ENCODE measurements at regions not wholly inside any gene's neighbourhood (a gene's known extent, or its start where the extent isn't known, plus 50 kb on each side); places are given as distances from the start of the nearest gene placed in this dataset.
"Not testable (repeated sequence)": the region's sequence is repeated elsewhere in the genome, so short reads cannot be mapped to it uniquely, and the experiment has no call there.

- no peak for DNase-seq (ENCODE audit: low read depth)
- in situ Hi-C loops (cut with HindIII; ENCODE audit: low pct_unique_long_range_greater_than_20kb, low sequenced_read_pairs), result no loop called here
Observed at GRCh38 chr4:133355633-133356032, 206.5 kb downstream of the PCDH10 start.

GRCh38 chr4:133347409-133347808 is 198.3 kb downstream of the PCDH10 start:
- in situ Hi-C loops (cut with HindIII; ENCODE audit: low pct_unique_long_range_greater_than_20kb, low sequenced_read_pairs), result no loop called here
- no peak for DNase-seq (ENCODE audit: low read depth)

GRCh38 chr4:133324491-133324890 is 175.4 kb downstream of the PCDH10 start:
- no peak for DNase-seq (ENCODE audit: low read depth)
- in situ Hi-C loops (cut with HindIII; ENCODE audit: low pct_unique_long_range_greater_than_20kb, low sequenced_read_pairs), result no loop called here

- in situ Hi-C loops (cut with HindIII; ENCODE audit: low pct_unique_long_range_greater_than_20kb, low sequenced_read_pairs), result no loop called here
- DNase-seq (ENCODE audit: low read depth), result no peak
Observed at GRCh38 chr4:133323670-133324069, 174.6 kb downstream of the PCDH10 start.

- peak; percentile 16 for DNase-seq (ENCODE audit: low read depth)
Observed at GRCh38 chr4:133320576-133321170, 171.6 kb downstream of the PCDH10 start.

GRCh38 chr4:133316909-133317308 is 167.8 kb downstream of the PCDH10 start:
- DNase-seq (ENCODE audit: low read depth), result peak; percentile 20
- in situ Hi-C loops (cut with HindIII; ENCODE audit: low pct_unique_long_range_greater_than_20kb, low sequenced_read_pairs), result no loop called here

More at GRCh38 chr4:133320576-133321170, 171.6 kb downstream of the PCDH10 start:
- in situ Hi-C loops (cut with HindIII; ENCODE audit: low pct_unique_long_range_greater_than_20kb, low sequenced_read_pairs), result no loop called here

GRCh38 chr4:133314991-133315390 is 165.9 kb downstream of the PCDH10 start:
- no peak for DNase-seq (ENCODE audit: low read depth)
- in situ Hi-C loops (cut with HindIII; ENCODE audit: low pct_unique_long_range_greater_than_20kb, low sequenced_read_pairs), result no loop called here

- DNase-seq (ENCODE audit: low read depth), result no peak
- in situ Hi-C loops (cut with HindIII; ENCODE audit: low pct_unique_long_range_greater_than_20kb, low sequenced_read_pairs), result no loop called here
Observed at GRCh38 chr4:133287396-133287795, 138.3 kb downstream of the PCDH10 start.

GRCh38 chr4:133278591-133278990 is 129.5 kb downstream of the PCDH10 start:
- DNase-seq (ENCODE audit: low read depth), result no peak
- in situ Hi-C loops (cut with HindIII; ENCODE audit: low pct_unique_long_range_greater_than_20kb, low sequenced_read_pairs), result no loop called here

GRCh38 chr4:133277940-133278339 is 128.8 kb downstream of the PCDH10 start:
- DNase-seq (ENCODE audit: low read depth); in situ Hi-C loops (cut with HindIII; ENCODE audit: low pct_unique_long_range_greater_than_20kb, low sequenced_read_pairs): not testable (repeated sequence)

- DNase-seq (ENCODE audit: low read depth), result no peak
- in situ Hi-C loops (cut with HindIII; ENCODE audit: low pct_unique_long_range_greater_than_20kb, low sequenced_read_pairs), result no loop called here
Observed at GRCh38 chr4:133275246-133275645, 126.2 kb downstream of the PCDH10 start.

GRCh38 chr4:133273401-133273800 is 124.3 kb downstream of the PCDH10 start:
- in situ Hi-C loops (cut with HindIII; ENCODE audit: low pct_unique_long_range_greater_than_20kb, low sequenced_read_pairs), result no loop called here
- no peak for DNase-seq (ENCODE audit: low read depth)

GRCh38 chr4:133270021-133270570 is 121.0 kb downstream of the PCDH10 start:
- in situ Hi-C loops (cut with HindIII; ENCODE audit: low pct_unique_long_range_greater_than_20kb, low sequenced_read_pairs), result no loop called here
- DNase-seq (ENCODE audit: low read depth), result peak; percentile 3

GRCh38 chr4:133268205-133268604 is 119.1 kb downstream of the PCDH10 start:
- in situ Hi-C loops (cut with HindIII; ENCODE audit: low pct_unique_long_range_greater_than_20kb, low sequenced_read_pairs), result no loop called here
- DNase-seq (ENCODE audit: low read depth), result no peak

GRCh38 chr4:133267506-133267905 is 118.4 kb downstream of the PCDH10 start:
- in situ Hi-C loops (cut with HindIII; ENCODE audit: low pct_unique_long_range_greater_than_20kb, low sequenced_read_pairs), result not testable (repeated sequence)

GRCh38 chr4:133266966-133267365 is 117.9 kb downstream of the PCDH10 start:
- DNase-seq (ENCODE audit: low read depth); in situ Hi-C loops (cut with HindIII; ENCODE audit: low pct_unique_long_range_greater_than_20kb, low sequenced_read_pairs): not testable (repeated sequence)

More at GRCh38 chr4:133267506-133267905, 118.4 kb downstream of the PCDH10 start:
- not testable (repeated sequence) for DNase-seq (ENCODE audit: low read depth)

- in situ Hi-C loops (cut with HindIII; ENCODE audit: low pct_unique_long_range_greater_than_20kb, low sequenced_read_pairs); DNase-seq (ENCODE audit: low read depth): not testable (repeated sequence)
Observed at GRCh38 chr4:133264251-133264650, 115.2 kb downstream of the PCDH10 start.

- DNase-seq (ENCODE audit: low read depth), result no peak
- in situ Hi-C loops (cut with HindIII; ENCODE audit: low pct_unique_long_range_greater_than_20kb, low sequenced_read_pairs), result no loop called here
Observed at GRCh38 chr4:133263104-133263503, 114.0 kb downstream of the PCDH10 start.

- in situ Hi-C loops (cut with HindIII; ENCODE audit: low pct_unique_long_range_greater_than_20kb, low sequenced_read_pairs), result no loop called here
- DNase-seq (ENCODE audit: low read depth), result no peak
Observed at GRCh38 chr4:133247861-133248260, 98.8 kb downstream of the PCDH10 start.

- DNase-seq (ENCODE audit: low read depth), result no peak
- in situ Hi-C loops (cut with HindIII; ENCODE audit: low pct_unique_long_range_greater_than_20kb, low sequenced_read_pairs), result no loop called here
Observed at GRCh38 chr4:133245226-133245625, 96.1 kb downstream of the PCDH10 start.

All from Caki2 (cell line).